ENCODE measurements at regions not wholly inside any gene's neighbourhood (a gene's known extent, or its start where the extent isn't known, plus 50 kb on each side); places are given as distances from the start of the nearest gene placed in this dataset.

GRCh38 chr1:238099871-238100270, 209.1 kb upstream of the ZP4 start:
- Histone ChIP-seq H3K4me3 (replicated peaks in 1 of 3; ENCODE audit: insufficient read depth in 1 of 3, low read depth in 2 of 3, low read length in 3 of 3) (no peak overlapping the region), H3K4me2 (ENCODE audit: low read depth, low read length) (no peak overlapping the region), H3K27ac (ENCODE audit: extremely low read length, insufficient read depth, low read length) (no peak overlapping the region), H3K36me3 (replicated peaks in 1 of 2; ENCODE audit: control insufficient read depth in 1 of 2, insufficient read depth in 2 of 2, low read length in 2 of 2) (no peaks in the 10 kb centered on the region), H3K27me3 (ENCODE audit: control insufficient read depth in 1 of 2, insufficient read depth in 2 of 2, low read length in 2 of 2) (no peaks in the 10 kb centered on the region), H3K9me3 (ENCODE audit: low read length) (peaks cover 84% of the 10 kb centered on the region), H3K4me1 (ENCODE audit: insufficient read depth, low read length) (no peaks in the 10 kb centered on the region), H3K79me2 (ENCODE audit: insufficient read depth, low read length) (no peaks in the 10 kb centered on the region), H3K9ac (ENCODE audit: insufficient read depth, low read depth, low read length) (no peak overlapping the region), H2AFZ (ENCODE audit: low read length) (no peak overlapping the region), H4K20me1 (ENCODE audit: insufficient read depth, low read length) (no peaks in the 10 kb centered on the region)
- intact Hi-C loops (cut with micrococcal nuclease; ENCODE audit: unreplicated experiment), result no loop called here
- WGBS (ENCODE audit: low lambda C conversion rate), result 13% methylated on average over 2 of the region's 2 CpGs
- BruUV-seq (replicated peaks), result no TSS peak
- DNase-seq (ENCODE audit: low spot score) (no peak), FAIRE-seq (no peak), ATAC-seq (no peak)
- POLR2A ChIA-PET, result no interaction called here
- CTCF ChIA-PET (ENCODE audit: low intra/inter-chr PET ratio, low total read pairs), result no interaction called here
- TF ChIP-seq ZNF646 (CRISPR knock-in tag; IDR thresholded peaks at IDR 0.05), result no peak
- TF ChIP-seq HNRNPLL (IDR thresholded peaks at IDR 0.05; ENCODE audit: low read depth, low read length, poor library complexity, severe bottlenecking), result no peak
- no peak for TF ChIP-seq NFE2 (CRISPR knock-in tag; IDR thresholded peaks at IDR 0.05)
- no peak for TF ChIP-seq KLF9 (CRISPR knock-in tag; IDR thresholded peaks at IDR 0.05; ENCODE audit: low read depth)
- no peak for TF ChIP-seq ZNF468 (CRISPR knock-in tag; IDR thresholded peaks at IDR 0.05)
- no peak for TF ChIP-seq ZNF343 (CRISPR knock-in tag; IDR thresholded peaks at IDR 0.05)
- TF ChIP-seq XRCC5 (optimal IDR thresholded peaks at IDR 0.05; ENCODE audit: low read length), result no peak
- TF ChIP-seq ZFP62 (CRISPR knock-in tag; IDR thresholded peaks at IDR 0.05), result no peak
- no peak for TF ChIP-seq EED (CRISPR knock-in tag; IDR thresholded peaks at IDR 0.05)
- TF ChIP-seq TBX2 (CRISPR knock-in tag; IDR thresholded peaks at IDR 0.05; ENCODE audit: borderline replicate concordance), result no peak
- TF ChIP-seq ZNF350 (CRISPR knock-in tag; IDR thresholded peaks at IDR 0.05; ENCODE audit: borderline replicate concordance, low read depth), result no peak
- in situ Hi-C loops (cut with HindIII; ENCODE audit: extremely low pct_ligation_motif_present, low pct_unique_long_range_greater_than_20kb), result no loop called here
